Large intestine (tissue), 3 donors: ENCODE measurements at regions not wholly inside any gene's neighbourhood (a gene's known extent, or its start where the extent isn't known, plus 50 kb on each side); places are given as distances from the start of the nearest gene placed in this dataset.

Source experiments
- DNase-seq, 2 donors: peaks; one replicate each; pipeline versions ENCODE4 v3.0.0 to v3.0.0-alpha.2; 2013
- H3K27ac ChIP-seq: one replicate; pipeline ENCODE4 v1.5.1; 2013; ENCODE audit warnings: low read length
- H3K27me3 ChIP-seq: 2 replicates; pipeline ENCODE4 v1.6.1; 2013; ENCODE audit warnings: low read length; ENCODE audit not compliant: control insufficient read depth, insufficient read depth
- H3K36me3 ChIP-seq: 2 replicates; pipeline ENCODE4 v1.6.1; 2013; ENCODE audit warnings: low read length; ENCODE audit not compliant: control insufficient read depth, insufficient read depth
- H3K4me1 ChIP-seq: one replicate; pipeline ENCODE4 v1.6.1; 2013; ENCODE audit warnings: low read length; ENCODE audit not compliant: control insufficient read depth, insufficient read depth
- H3K4me3 ChIP-seq: one replicate; pipeline ENCODE4 v1.5.1; 2013; ENCODE audit warnings: low read length
- H3K9me3 ChIP-seq: one replicate; pipeline ENCODE4 v1.6.1; 2013; ENCODE audit warnings: mild to moderate bottlenecking, low read depth, low read length, moderate library complexity; ENCODE audit not compliant: control insufficient read depth
- WGBS: methylation state at CpG from one replicate; pipeline ENCODE4 v1.1.5; 2013; ENCODE audit warnings: low lambda C conversion rate; ENCODE audit not compliant: insufficient coverage; 5-methylcytosine and 5-hydroxymethylcytosine counted together

DNA sequence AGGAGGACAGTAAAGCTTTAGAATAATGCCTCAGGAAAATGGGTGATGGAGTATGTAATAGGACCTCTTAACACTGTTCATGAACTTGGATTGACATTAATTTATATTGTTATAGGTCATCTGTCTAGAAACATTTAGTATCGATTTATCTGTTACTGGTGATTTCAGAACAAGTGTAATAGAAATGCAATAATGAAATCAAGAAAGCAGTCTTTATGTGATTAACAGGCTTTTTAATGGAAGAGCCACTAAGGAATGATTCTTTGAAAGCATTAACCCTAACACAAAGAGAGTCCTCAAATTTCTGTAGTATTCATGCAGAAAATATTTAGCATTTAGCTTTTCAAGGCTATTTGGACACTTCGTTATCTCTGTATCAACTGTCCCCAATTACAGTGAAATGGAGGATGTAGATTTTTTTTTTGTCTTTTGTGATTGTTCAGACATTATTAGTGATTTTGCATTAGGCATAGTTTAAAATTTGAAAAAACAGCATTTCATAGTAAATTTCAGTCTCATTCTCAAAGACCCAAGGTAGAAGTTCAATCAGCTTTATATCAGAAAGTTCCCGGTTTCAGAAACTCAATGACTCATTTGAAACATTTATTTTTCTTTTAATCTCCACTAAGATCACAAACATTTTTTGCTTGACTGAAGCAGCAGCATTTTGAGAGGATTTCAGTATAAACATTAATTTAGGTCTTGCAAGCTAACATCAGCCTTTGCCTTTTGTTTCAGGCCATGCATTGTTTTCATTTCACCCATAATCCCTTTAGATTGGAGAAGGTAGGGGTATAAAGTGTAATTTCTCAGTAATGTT, 56.3 kb downstream of the AGTR2 start:
- no CpG with 5 or more reads among the region's 3 CpGs for WGBS
- H3K27ac ChIP-seq, result no peak overlapping the region
- H3K27me3 ChIP-seq, result no peaks in the 10 kb centered on the region
- DNase-seq, result no peak
- H3K36me3 ChIP-seq, result no peaks in the 10 kb centered on the region
- H3K4me3 ChIP-seq, result no peak overlapping the region
- H3K9me3 ChIP-seq, result no peaks in the 10 kb centered on the region
- no peaks in the 10 kb centered on the region for H3K4me1 ChIP-seq

DNA sequence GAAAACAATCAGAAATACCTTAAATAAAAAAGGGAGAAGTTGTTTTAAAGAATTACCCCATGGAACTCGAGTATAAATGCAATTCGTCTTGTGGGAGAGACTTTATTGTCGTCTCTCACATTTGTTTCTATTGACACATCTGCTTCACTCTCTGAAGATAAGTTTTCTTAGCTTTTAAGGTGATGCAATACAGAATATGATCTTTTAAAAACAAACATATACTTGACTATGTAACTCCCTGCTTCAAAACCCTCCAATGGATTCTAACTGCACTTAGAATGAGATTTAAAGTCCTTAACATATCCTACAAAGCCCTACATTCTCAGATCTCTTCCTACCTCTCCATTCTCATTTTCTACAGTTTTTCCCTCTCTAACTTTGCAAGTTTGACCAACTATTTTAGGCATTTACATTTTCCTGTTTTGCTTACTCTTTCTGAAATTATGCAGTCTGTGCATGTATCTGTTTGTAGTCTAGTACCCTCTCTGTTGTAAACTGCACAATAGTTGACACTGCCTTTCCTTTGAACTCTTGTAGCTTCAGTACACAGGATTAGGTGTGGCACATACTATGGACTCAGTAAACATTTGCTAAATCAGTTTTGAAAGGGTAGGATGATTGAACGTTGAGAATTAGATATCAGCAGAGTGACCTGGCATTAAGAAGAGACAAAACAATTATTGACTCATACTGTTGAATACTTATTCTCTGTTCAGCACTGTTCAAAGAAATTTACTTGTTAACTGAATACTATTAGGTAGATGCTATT, 59.8 kb downstream of the AGTR2 start:
- Histone ChIP-seq H3K27me3 (no peaks in the 10 kb centered on the region), H3K4me1 (no peaks in the 10 kb centered on the region)
- no CpG with 5 or more reads among the region's 4 CpGs for WGBS

DNA sequence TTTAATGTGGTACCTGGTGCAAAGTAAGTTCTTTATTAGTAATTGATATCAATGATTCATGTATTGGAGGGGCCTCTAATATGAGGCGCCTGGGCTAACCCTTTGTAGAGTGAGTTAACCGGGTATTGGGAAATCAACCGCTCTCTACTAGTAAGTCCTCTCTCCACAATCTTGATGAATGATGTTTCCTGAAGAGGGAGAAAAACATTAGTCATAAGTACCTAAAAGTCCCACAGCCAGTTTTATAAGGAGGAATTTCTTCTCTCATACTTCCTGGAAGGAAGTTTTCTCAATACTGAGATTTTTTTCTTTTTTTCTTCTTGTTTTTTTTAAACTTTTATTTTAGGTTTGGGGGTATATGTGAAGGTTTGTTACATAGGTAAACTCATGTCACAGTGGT, 62.3 kb downstream of the AGTR2 start:
- DNase-seq, result no peak
- H3K4me3 ChIP-seq, result no peak overlapping the region
- no peaks in the 10 kb centered on the region for H3K9me3 ChIP-seq
- WGBS, result no CpG with 5 or more reads among the region's 3 CpGs
- no peak overlapping the region for H3K27ac ChIP-seq
- no peaks in the 10 kb centered on the region for H3K36me3 ChIP-seq
- no peaks in the 10 kb centered on the region for H3K27me3 ChIP-seq
- no peaks in the 10 kb centered on the region for H3K4me1 ChIP-seq

More for the DNA sequence above, 59.8 kb downstream of the AGTR2 start:
- Histone ChIP-seq H3K4me3 (no peak overlapping the region), H3K9me3 (no peaks in the 10 kb centered on the region), H3K27ac (no peak overlapping the region), H3K36me3 (no peaks in the 10 kb centered on the region)
- no peak for DNase-seq

DNA sequence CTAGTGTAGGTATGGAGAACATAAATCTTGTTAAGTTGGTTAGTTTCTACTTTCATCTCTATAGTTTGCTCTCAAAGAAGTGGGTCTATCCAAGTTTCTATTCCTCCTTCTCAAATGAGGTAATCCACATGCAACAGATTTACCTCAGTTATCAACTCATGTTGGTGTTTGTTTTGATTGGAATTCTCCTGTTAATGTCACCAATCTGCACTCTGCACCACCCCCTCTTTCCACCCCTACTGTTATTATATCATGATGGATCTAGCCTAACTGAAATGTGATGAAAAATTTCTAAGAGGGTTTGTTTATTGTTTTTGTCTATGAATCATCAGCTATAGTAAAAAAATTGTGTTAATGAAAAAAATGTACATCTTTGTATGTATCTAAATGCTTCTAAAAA, 66.1 kb downstream of the AGTR2 start:
- no peaks in the 10 kb centered on the region for H3K9me3 ChIP-seq
- no peak overlapping the region for H3K27ac ChIP-seq
- no peaks in the 10 kb centered on the region for H3K36me3 ChIP-seq
- no peak for DNase-seq
- no peaks in the 10 kb centered on the region for H3K27me3 ChIP-seq
- H3K4me1 ChIP-seq, result no peaks in the 10 kb centered on the region
- H3K4me3 ChIP-seq, result no peak overlapping the region

DNA sequence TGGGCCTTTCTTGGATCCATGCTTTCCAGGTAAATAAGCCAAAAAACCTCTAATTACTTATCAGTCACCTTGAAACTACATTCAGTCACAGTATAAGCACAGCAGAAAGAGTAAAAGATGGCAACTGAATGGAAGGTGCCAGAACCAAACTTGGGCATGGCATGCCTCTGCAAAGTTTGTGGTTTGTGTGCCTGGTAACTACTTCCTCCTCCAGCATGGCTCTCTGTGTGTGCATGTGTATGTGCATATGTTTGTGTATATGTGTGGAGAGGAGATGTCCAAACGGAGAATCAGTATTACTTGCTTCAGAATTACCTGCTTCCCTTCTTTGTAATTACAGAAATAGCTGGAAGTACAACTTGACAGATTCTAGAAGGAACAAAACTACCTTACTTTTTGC, 67.5 kb downstream of the AGTR2 start:
- Histone ChIP-seq H3K36me3 (no peaks in the 10 kb centered on the region), H3K4me1 (no peaks in the 10 kb centered on the region), H3K4me3 (no peak overlapping the region), H3K27me3 (no peaks in the 10 kb centered on the region), H3K27ac (no peak overlapping the region), H3K9me3 (no peaks in the 10 kb centered on the region)
- no CpG with 5 or more reads among the region's 1 CpG for WGBS
- no peak for DNase-seq

DNA sequence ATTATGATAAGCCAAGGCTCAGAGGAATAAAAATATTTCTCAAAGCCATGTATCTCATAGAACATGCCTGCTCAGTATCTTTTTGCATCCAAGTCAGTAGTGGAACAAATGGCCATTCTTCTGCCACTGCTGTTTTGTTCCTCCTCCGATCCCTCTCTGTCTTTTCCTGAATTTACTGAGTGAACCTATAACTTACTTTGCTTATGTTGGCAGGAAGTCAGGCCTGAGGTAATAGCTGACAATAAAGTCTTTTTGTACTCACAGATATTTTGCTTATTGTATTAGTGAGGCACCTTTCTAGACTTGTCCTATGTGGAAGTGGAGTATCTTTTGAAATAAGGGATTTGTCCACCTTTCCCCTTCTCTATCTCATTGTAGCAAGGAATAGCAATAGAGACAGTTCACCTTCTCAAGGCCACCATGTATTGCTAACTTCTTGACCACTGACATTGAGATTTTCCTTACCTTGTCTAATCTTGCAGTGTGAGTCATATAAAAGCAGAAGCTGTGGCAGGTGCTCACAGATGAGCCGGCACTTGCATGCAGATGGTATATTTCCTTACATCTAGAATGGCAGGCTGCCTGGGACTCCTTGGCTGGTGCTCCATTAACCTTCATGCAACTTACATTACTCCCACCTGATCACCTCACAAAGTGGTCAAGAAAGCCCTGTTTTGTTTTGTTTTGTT, 68.2 kb downstream of the AGTR2 start:
- WGBS, result no CpG with 5 or more reads among the region's 2 CpGs
- no peak overlapping the region for H3K27ac ChIP-seq
- no peaks in the 10 kb centered on the region for H3K36me3 ChIP-seq
- DNase-seq, result no peak
- no peak overlapping the region for H3K4me3 ChIP-seq
- H3K27me3 ChIP-seq, result no peaks in the 10 kb centered on the region
- no peaks in the 10 kb centered on the region for H3K9me3 ChIP-seq
- no peaks in the 10 kb centered on the region for H3K4me1 ChIP-seq

DNA sequence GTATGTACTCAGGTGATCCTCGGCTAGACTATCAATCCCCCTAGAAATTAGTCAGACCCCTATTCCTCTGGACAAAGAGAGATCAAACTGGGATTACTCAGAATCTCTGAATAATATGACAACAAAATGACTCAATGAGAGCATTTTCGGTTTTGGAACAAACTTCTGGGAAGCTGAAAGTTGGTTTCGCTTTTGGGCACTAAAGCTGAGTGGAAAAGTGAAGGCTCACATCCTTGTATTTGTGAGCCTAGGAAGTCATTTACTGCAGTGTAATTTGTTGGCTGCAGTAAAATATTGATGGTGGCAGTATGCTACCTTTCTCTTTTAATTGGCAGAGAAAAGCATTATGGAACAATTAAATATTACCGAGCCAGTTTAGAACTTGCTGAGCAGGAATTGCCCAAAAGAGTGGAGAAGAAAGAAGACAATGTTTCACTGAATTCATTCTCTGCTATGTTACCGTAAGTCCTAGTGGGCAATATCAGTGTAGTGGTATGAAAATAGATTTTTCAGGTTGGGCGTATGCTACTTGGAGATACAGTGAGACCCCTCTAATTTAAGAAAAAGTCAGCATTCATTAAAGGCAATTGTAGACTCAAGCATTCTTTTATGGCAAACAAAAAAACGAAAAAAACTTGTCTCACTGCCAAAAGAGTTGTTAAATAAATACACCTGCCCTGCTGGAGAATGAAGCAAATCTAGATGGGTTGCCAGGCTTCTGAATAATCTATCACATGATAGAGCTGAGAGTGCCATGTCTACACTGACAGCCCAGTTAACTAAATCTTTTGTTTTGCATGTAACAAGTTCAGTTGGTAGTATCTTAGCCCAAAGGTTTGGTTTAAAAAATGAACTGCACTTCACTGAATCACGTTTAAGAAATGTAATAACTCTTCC, 69.6 kb downstream of the AGTR2 start:
- no peaks in the 10 kb centered on the region for H3K4me1 ChIP-seq
- no peaks in the 10 kb centered on the region for H3K9me3 ChIP-seq
- WGBS, result 30% methylated on average over 2 of the region's 8 CpGs
- no peaks in the 10 kb centered on the region for H3K36me3 ChIP-seq
- H3K27ac ChIP-seq, result no peak overlapping the region
- H3K4me3 ChIP-seq, result no peak overlapping the region
- H3K27me3 ChIP-seq, result no peaks in the 10 kb centered on the region
- peak in 1 of 2 donors; percentile 11 for DNase-seq

DNA sequence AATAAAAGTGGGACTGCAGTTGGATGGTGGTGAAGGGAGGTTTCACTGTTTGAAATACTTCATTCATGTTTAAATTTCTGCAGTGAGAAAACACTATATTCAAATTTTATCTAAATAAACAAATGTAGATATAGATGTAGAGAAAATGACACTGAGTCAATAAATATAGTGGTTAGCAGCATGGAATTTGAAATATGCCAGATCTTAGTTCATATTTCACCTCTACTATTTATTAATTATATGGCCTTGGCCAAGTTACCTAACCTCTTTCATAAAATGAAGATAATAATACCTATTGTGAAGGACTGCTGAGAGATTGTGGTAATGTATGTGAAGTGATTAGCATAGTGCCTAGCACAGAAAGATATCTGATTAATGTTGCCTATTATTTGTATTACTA, 70.5 kb downstream of the AGTR2 start:
- Histone ChIP-seq H3K9me3 (no peaks in the 10 kb centered on the region), H3K27ac (no peak overlapping the region), H3K4me3 (no peak overlapping the region), H3K36me3 (no peaks in the 10 kb centered on the region), H3K27me3 (no peaks in the 10 kb centered on the region), H3K4me1 (no peaks in the 10 kb centered on the region)
- no peak for DNase-seq

DNA sequence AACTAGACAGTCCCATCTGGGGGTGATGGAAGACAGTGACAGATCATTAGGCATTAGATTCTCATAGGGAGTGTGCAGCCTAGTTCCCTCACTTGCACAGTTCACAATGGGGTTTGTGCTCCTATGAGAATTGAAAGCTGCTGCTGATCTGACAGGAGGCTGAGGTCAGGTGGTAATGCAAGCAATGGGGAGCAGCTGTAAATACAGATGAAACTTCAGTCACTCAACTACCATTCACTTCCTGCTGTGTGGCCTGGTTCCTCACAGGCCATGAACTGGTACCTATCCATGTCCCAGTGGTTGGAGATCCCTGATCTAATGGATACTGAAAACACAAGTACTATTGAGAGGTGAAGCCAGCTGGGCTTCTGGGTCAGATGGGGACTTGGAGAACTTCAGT, 72.5 kb downstream of the AGTR2 start:
- Histone ChIP-seq H3K9me3 (no peaks in the 10 kb centered on the region), H3K4me1 (no peaks in the 10 kb centered on the region)

DNA sequence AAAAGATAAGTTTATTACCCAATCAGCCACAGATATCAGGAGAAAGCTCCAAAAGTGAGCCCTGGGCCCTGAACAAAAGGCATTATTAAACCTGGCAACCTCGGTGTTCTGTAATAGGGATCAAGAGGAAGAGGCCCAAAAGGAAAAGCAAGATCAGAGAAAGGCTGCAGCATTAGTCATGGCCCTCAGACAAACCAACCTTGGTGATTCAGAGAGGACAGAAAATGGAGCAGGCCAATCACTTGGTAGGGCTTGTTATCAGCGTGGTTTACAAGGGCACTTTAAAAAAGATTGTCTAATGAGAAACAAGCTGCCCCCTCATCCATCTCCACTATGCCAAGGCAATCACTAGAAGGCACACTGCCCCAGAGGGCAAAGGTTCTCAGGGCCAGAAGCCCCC, 75.7 kb downstream of the AGTR2 start:
- H3K4me1 ChIP-seq, result no peaks in the 10 kb centered on the region
- no peak overlapping the region for H3K4me3 ChIP-seq
- DNase-seq, result no peak
- H3K36me3 ChIP-seq, result no peaks in the 10 kb centered on the region
- no CpG with 5 or more reads among the region's 2 CpGs for WGBS
- H3K9me3 ChIP-seq, result no peaks in the 10 kb centered on the region
- no peak overlapping the region for H3K27ac ChIP-seq
- H3K27me3 ChIP-seq, result no peaks in the 10 kb centered on the region

More for the DNA sequence above, 72.5 kb downstream of the AGTR2 start:
- H3K27me3 ChIP-seq, result no peaks in the 10 kb centered on the region
- no peak overlapping the region for H3K27ac ChIP-seq
- no peak overlapping the region for H3K4me3 ChIP-seq
- no peak for DNase-seq
- no peaks in the 10 kb centered on the region for H3K36me3 ChIP-seq
